Loucy (cell line): ENCODE measurements at regions not wholly inside any gene's neighbourhood (a gene's known extent, or its start where the extent isn't known, plus 50 kb on each side); places are given as distances from the start of the nearest gene placed in this dataset.

ENCODE experiments used
- H2AFZ ChIP-seq: fragments of 200-600 bp; sonication (generic); 2 replicates; pipeline ENCODE4 v1.6.0; 2016; ENCODE audit warnings: antibody characterized with exemption, mild to moderate bottlenecking, low read length, moderate library complexity
- H3F3A ChIP-seq: fragments of 200-600 bp; 2 replicates; pipeline ENCODE4 v1.6.0; 2016; ENCODE audit warnings: antibody characterized with exemption, low read depth, mild to moderate bottlenecking
- H3K27me3 ChIP-seq: fragments of 200-600 bp; sonication (generic); 2 replicates; pipeline ENCODE4 v1.6.1; 2014; ENCODE audit warnings: low read length, mild to moderate bottlenecking; ENCODE audit not compliant: insufficient read depth, poor library complexity, severe bottlenecking
- H3K36me3 ChIP-seq: fragments of 200-600 bp; sonication (generic); 2 replicates; pipeline ENCODE4 v1.6.1; 2016; ENCODE audit warnings: low read length; ENCODE audit not compliant: insufficient read depth
- H3K4me1 ChIP-seq: fragments of 200-600 bp; sonication (generic); 2 replicates; pipeline ENCODE4 v1.5.1; 2014; ENCODE audit warnings: low read length, mild to moderate bottlenecking; ENCODE audit not compliant: insufficient read depth, poor library complexity, severe bottlenecking
- H3K4me2 ChIP-seq: fragments of 200-600 bp; sonication (generic); 2 replicates; pipeline ENCODE4 v1.6.0; 2014; ENCODE audit warnings: antibody characterized with exemption, low read length, low read depth, mild to moderate bottlenecking; ENCODE audit not compliant: poor library complexity, severe bottlenecking
- H3K4me3 ChIP-seq: fragments of 200-600 bp; sonication (generic); 2 replicates; pipeline ENCODE4 v1.5.1; 2014; ENCODE audit warnings: low read length, mild to moderate bottlenecking, mixed read lengths; ENCODE audit not compliant: poor library complexity, severe bottlenecking
- H3K79me2 ChIP-seq: fragments of 200-600 bp; sonication (generic); 2 replicates; pipeline ENCODE4 v1.6.1; 2014; ENCODE audit warnings: low read length; ENCODE audit not compliant: insufficient read depth
- H3K9ac ChIP-seq: fragments of 200-600 bp; sonication (generic); 2 replicates; pipeline ENCODE4 v1.6.0; 2014; ENCODE audit warnings: mild to moderate bottlenecking, low read depth, low read length, moderate library complexity; ENCODE audit not compliant: poor library complexity, severe bottlenecking
- H3K9me2 ChIP-seq: fragments of 200-600 bp; sonication (generic); replicated peaks from 2 replicates; pipeline ENCODE4 v1.6.1; 2016; ENCODE audit warnings: low read depth, low read length, mixed read lengths
- H3K9me3 ChIP-seq: fragments of 200-600 bp; sonication (generic); 2 replicates; pipeline ENCODE4 v1.6.1; 2014; ENCODE audit warnings: mild to moderate bottlenecking, antibody characterized with exemption, low read length, low read depth; ENCODE audit not compliant: insufficient read depth
- H4K20me1 ChIP-seq: fragments of 200-600 bp; sonication (generic); 2 replicates; pipeline ENCODE4 v1.6.0; 2014; ENCODE audit warnings: antibody characterized with exemption, low read length, mild to moderate bottlenecking; ENCODE audit not compliant: insufficient read depth, poor library complexity, severe bottlenecking
- EZH2phosphoT487 ChIP-seq: fragments of 200-600 bp; IDR thresholded peaks from 2 replicates; pipeline ENCODE4 v1.6.1; 2018; ENCODE audit warnings: antibody characterized with exemption, mild to moderate bottlenecking, moderate library complexity, borderline replicate concordance
- TF ChIP-seq, protein P1 (sequence below): fragments of 200-600 bp; sonication (generic); conservative IDR thresholded peaks from 2 replicates; pipeline ENCODE4 v1.5.1; 2014; ENCODE audit warnings: mild to moderate bottlenecking, antibody characterized with exemption, low read length

DNA sequence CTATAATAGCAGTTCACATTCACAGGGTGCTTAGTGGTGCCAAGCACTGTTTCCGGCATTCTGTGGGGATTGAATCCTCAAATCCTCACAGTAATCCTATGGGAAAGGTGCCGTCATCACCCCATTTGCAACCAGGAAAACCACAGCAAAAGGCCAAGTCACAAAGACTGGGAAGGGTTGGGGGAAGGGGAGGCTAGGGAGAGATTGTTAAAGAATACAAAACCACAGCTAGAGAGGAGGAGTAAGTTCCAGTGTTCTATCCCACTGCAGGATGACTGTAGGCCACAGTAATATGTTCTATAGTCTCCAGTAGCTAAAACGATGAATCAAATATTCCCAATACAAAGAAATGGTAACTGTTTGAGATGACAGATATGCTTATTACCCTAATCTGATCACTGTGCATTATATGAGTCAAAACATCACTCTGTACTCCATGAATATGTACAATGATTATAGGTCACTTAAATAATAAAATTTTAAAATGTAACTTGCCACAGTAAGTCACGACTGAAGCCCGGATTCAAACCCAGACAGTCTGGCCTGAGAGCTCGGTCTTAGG is 256.8 kb downstream of the TOMM20 start:
- Histone ChIP-seq H3K79me2 (no peaks in the 10 kb centered on the region), H3K4me2 (no peak overlapping the region), H3K36me3 (no peaks in the 10 kb centered on the region), H3K4me3 (no peak overlapping the region), H2AFZ (no peak overlapping the region), H3F3A (no peaks in the 10 kb centered on the region), H3K9ac (no peak overlapping the region), H3K9me2 (no peaks in the 10 kb centered on the region), H3K9me3 (no peaks in the 10 kb centered on the region), H3K27me3 (no peaks in the 10 kb centered on the region), H4K20me1 (no peaks in the 10 kb centered on the region), H3K4me1 (peaks cover 72% of the 10 kb centered on the region)
- no peak for TF ChIP-seq EZH2phosphoT487
- TF ChIP-seq, protein P1, sequence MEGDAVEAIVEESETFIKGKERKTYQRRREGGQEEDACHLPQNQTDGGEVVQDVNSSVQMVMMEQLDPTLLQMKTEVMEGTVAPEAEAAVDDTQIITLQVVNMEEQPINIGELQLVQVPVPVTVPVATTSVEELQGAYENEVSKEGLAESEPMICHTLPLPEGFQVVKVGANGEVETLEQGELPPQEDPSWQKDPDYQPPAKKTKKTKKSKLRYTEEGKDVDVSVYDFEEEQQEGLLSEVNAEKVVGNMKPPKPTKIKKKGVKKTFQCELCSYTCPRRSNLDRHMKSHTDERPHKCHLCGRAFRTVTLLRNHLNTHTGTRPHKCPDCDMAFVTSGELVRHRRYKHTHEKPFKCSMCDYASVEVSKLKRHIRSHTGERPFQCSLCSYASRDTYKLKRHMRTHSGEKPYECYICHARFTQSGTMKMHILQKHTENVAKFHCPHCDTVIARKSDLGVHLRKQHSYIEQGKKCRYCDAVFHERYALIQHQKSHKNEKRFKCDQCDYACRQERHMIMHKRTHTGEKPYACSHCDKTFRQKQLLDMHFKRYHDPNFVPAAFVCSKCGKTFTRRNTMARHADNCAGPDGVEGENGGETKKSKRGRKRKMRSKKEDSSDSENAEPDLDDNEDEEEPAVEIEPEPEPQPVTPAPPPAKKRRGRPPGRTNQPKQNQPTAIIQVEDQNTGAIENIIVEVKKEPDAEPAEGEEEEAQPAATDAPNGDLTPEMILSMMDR: no peak

DNA sequence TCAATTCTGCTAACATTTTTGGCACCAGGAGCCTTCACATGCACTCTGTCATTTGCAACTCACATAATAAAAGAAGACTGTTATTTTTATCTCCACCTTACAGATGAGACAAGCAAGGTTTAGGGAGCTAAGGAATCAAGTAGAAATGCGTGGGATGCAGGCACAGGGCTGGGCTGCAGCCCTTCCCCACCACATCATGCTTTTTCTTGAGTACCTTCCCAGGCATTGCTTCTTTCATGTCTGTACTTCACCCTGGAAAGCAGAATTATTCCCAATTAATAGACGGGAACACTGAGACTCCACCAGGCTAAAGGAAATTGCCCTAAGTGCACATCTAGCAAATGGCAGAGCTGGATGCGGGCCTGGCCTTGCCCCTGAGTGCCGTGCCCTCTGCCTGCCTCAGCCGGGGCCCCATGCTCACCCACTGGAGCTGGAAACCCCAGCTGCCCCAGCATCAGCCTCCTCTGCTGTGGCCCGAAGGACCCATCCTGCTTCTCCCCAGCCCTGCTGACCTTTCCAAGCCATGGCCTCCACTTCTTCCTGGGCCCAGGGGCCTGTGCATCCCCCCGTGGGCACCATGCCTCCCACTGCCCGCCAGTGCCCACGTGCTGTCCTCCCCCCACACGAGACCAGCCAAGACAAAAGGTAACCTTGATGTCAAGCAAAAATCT is 257.5 kb downstream of the TOMM20 start:
- H4K20me1 ChIP-seq: no peaks in the 10 kb centered on the region
- H3K4me1 ChIP-seq: peaks cover 72% of the 10 kb centered on the region
- H3K36me3 ChIP-seq: no peaks in the 10 kb centered on the region
- H3F3A ChIP-seq: no peaks in the 10 kb centered on the region
- no peaks in the 10 kb centered on the region for H3K9me2 ChIP-seq
- H3K79me2 ChIP-seq: no peaks in the 10 kb centered on the region
- TF ChIP-seq EZH2phosphoT487: no peak
- TF ChIP-seq, protein P1: no peak
- no peaks in the 10 kb centered on the region for H3K9me3 ChIP-seq
- H3K4me3 ChIP-seq: no peak overlapping the region
- H3K4me2 ChIP-seq: no peak overlapping the region
- H3K9ac ChIP-seq: no peak overlapping the region
- H3K27me3 ChIP-seq: no peaks in the 10 kb centered on the region
- no peak overlapping the region for H2AFZ ChIP-seq

DNA sequence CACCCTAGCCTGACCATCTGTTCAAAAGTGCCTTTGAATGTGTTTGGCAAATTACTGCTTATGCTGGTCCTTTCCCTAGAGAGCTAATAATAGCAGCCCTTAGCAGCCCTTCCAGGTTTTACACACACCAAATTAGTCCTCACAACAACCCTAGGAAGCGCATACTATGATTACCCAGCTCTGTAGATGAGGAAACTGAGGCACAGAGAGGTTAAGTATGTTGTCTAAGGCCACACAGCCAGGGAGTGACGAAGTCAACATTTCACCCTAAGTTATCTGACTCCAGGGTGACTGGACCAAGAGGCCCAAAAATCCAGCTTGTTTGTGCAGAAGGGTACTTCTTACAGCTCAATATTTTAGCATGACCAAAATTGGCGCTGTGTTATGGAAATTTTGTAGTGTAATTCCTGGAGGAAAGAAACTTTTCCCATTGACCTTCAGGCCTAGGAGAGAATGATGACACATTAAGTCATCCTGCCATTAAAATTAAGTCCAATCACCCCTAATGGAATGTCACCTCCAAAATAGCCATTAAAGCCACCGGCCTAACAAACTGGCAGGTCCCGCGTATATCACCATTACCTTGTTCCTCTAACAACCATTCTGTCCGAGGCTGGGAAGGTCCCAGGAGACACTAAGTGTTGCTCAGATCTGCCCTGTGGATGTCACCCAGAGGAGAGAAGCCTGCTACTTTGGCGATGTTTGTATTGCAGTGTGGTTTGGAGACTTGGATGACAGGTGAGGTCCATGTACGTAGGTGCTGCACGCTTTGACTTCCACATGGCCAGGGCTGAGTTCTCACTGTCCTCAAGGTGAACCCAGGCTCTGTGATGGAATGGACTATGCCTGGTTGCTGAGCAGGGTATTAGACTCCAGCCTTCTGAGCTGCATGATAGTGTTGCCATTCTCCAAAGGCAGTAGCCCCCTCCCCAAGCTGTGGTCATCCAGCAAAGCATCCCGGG is 258.3 kb downstream of the TOMM20 start:
- peaks cover 65% of the 10 kb centered on the region for H3K4me1 ChIP-seq
- no peak overlapping the region for H3K4me2 ChIP-seq
- no peaks in the 10 kb centered on the region for H3K27me3 ChIP-seq
- H4K20me1 ChIP-seq: no peaks in the 10 kb centered on the region
- H3K36me3 ChIP-seq: no peaks in the 10 kb centered on the region
- no peaks in the 10 kb centered on the region for H3K79me2 ChIP-seq
- TF ChIP-seq, protein P1: no peak
- TF ChIP-seq EZH2phosphoT487: no peak
- no peak overlapping the region for H2AFZ ChIP-seq
- H3K9me3 ChIP-seq: no peaks in the 10 kb centered on the region
- H3K9me2 ChIP-seq: no peaks in the 10 kb centered on the region
- no peak overlapping the region for H3K4me3 ChIP-seq
- H3F3A ChIP-seq: no peaks in the 10 kb centered on the region
- no peak overlapping the region for H3K9ac ChIP-seq
